ENCODE measurements at regions not wholly inside any gene's neighbourhood (a gene's known extent, or its start where the extent isn't known, plus 50 kb on each side); places are given as distances from the start of the nearest gene placed in this dataset.

DNA sequence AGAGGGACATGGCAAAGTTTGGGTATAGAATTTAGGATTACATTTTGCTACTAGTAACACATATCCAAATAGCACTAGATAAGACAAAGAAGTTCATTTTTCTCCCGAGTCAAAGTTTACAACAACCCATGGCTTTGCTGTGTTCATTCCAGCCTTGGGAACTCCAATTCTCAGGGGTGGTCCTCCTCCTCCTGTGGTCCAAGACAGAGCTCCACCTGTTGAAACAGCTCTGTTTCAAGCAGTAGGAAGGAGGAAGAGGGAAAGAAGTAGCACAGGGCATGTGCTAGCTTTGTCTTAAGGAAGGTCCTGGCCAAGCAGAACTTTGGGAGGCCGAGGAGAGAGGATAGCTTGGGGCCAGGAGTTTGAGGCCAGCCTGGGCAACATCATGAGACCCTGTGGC, 113.8 kb upstream of the SIX2 start:
- no peaks in the 10 kb centered on the region for H3K27me3 ChIP-seq (ENCODE audit: low read length)
- H3K4me3 ChIP-seq (ENCODE audit: low read length), result no peak overlapping the region
- intact Hi-C loops (cut with micrococcal nuclease), result no loop called here
- no peak for DNase-seq
- TF ChIP-seq EZH2 (IDR thresholded peaks at IDR 0.05; ENCODE audit: low read length, unreplicated experiment), result no peak
- no peak for TF ChIP-seq EZH2phosphoT487 (IDR thresholded peaks at IDR 0.05; ENCODE audit: borderline replicate concordance, low read length)
- TF ChIP-seq, protein P1, sequence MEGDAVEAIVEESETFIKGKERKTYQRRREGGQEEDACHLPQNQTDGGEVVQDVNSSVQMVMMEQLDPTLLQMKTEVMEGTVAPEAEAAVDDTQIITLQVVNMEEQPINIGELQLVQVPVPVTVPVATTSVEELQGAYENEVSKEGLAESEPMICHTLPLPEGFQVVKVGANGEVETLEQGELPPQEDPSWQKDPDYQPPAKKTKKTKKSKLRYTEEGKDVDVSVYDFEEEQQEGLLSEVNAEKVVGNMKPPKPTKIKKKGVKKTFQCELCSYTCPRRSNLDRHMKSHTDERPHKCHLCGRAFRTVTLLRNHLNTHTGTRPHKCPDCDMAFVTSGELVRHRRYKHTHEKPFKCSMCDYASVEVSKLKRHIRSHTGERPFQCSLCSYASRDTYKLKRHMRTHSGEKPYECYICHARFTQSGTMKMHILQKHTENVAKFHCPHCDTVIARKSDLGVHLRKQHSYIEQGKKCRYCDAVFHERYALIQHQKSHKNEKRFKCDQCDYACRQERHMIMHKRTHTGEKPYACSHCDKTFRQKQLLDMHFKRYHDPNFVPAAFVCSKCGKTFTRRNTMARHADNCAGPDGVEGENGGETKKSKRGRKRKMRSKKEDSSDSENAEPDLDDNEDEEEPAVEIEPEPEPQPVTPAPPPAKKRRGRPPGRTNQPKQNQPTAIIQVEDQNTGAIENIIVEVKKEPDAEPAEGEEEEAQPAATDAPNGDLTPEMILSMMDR (conservative IDR thresholded peaks at IDR 0.05; ENCODE audit: low read depth, low read length), result no peak
- no peaks in the 10 kb centered on the region for H3K79me2 ChIP-seq (ENCODE audit: low read length)
- H3F3A ChIP-seq (ENCODE audit: low read length, unreplicated experiment), result peaks cover 6% of the 10 kb centered on the region
- H3K27ac ChIP-seq (ENCODE audit: low read length), result peak overlapping the region; percentile 63
- no peaks in the 10 kb centered on the region for H4K20me1 ChIP-seq (ENCODE audit: low read length)
- H3K9me2 ChIP-seq (replicated peaks; ENCODE audit: low read length), result no peaks in the 10 kb centered on the region
- no peak for ATAC-seq
- CTCF ChIA-PET, result no interaction called here
- H3K4me2 ChIP-seq (ENCODE audit: low read length), result no peak overlapping the region
- H2AFZ ChIP-seq (ENCODE audit: low read length), result no peak overlapping the region
- H3K36me3 ChIP-seq (ENCODE audit: low read depth, low read length), result no peaks in the 10 kb centered on the region
- POLR2A ChIA-PET (ENCODE audit: unreplicated experiment), result no interaction called here
- H3K9ac ChIP-seq (ENCODE audit: low read length), result no peak overlapping the region
- H3K9me3 ChIP-seq (ENCODE audit: low read length), result no peaks in the 10 kb centered on the region
- BruUV-seq (replicated peaks), result no TSS peak
- H3K4me1 ChIP-seq (ENCODE audit: insufficient read depth, low read length), result peaks cover 52% of the 10 kb centered on the region

DNA sequence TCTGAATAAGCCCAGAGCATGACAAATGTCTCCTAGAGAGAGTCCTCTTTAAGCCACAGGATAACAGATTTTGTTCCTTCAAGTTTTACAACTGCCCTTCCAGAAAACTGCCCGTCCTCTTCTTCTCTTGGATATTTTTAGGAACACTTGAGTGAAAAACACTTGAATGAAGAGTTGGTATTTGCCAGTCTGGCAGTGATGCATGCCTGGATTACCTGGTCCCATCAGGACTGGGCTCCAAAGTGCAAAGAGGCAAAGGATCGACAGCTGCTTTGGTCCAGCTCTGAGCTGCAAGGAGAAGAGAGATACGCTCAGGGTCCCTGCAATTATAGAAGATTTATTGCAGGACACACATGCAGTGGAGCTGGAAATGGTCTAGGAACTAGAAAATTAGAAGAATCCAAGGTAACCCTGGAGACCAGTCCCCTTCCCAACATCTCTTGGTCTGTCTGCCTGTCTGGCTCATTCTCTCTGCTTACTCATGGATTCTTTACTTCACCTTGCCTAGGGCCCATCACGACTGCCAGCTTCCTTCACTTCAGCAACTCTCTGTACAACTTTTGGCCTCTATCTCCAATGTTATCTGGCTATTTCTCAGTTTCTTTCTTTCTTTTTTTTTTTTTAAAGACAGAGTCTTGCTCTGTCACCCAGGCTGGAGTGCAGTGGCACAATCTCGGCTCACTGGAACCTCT, 112.1 kb upstream of the SIX2 start:
- Histone ChIP-seq H4K20me1 (ENCODE audit: low read length) (no peaks in the 10 kb centered on the region), H3K79me2 (ENCODE audit: low read length) (no peaks in the 10 kb centered on the region), H3K27ac (ENCODE audit: low read length) (peak overlapping the region; percentile 84), H3K9me2 (replicated peaks; ENCODE audit: low read length) (no peaks in the 10 kb centered on the region), H3K27me3 (ENCODE audit: low read length) (no peaks in the 10 kb centered on the region), H3K4me1 (ENCODE audit: insufficient read depth, low read length) (peaks cover 49% of the 10 kb centered on the region), H3F3A (ENCODE audit: low read length, unreplicated experiment) (peaks cover 6% of the 10 kb centered on the region), H3K4me2 (ENCODE audit: low read length) (peak overlapping the region; percentile 42; the same call in 1 of the 2 replicates), H3K9me3 (ENCODE audit: low read length) (no peaks in the 10 kb centered on the region), H3K9ac (ENCODE audit: low read length) (no peak overlapping the region; the same call in 1 of the 2 replicates), H2AFZ (ENCODE audit: low read length) (no peak overlapping the region), H3K36me3 (ENCODE audit: low read depth, low read length) (no peaks in the 10 kb centered on the region), H3K4me3 (ENCODE audit: low read length) (no peak overlapping the region)
- no peak for ATAC-seq
- ChIA-PET CTCF (interaction anchor here (0.7 to 1.0 kb wide), 3 partner anchors 97 to 318 kb away, joined by 3 read pairs; no protein-coding TSS in a partner anchor), POLR2A (ENCODE audit: unreplicated experiment) (interaction anchor here (0.6 kb wide), 1 partner anchor 233 kb away, joined by 3 read pairs; no protein-coding TSS in a partner anchor)
- BruUV-seq (replicated peaks), result no TSS peak
- TF ChIP-seq EZH2phosphoT487 (IDR thresholded peaks at IDR 0.05; ENCODE audit: borderline replicate concordance, low read length), result no peak
- TF ChIP-seq, protein P1 (conservative IDR thresholded peaks at IDR 0.05; ENCODE audit: low read depth, low read length), result no peak
- no peak for TF ChIP-seq EZH2 (IDR thresholded peaks at IDR 0.05; ENCODE audit: low read length, unreplicated experiment)
- peak; percentile 27 for DNase-seq
- intact Hi-C loops (cut with micrococcal nuclease), result no loop called here

DNA sequence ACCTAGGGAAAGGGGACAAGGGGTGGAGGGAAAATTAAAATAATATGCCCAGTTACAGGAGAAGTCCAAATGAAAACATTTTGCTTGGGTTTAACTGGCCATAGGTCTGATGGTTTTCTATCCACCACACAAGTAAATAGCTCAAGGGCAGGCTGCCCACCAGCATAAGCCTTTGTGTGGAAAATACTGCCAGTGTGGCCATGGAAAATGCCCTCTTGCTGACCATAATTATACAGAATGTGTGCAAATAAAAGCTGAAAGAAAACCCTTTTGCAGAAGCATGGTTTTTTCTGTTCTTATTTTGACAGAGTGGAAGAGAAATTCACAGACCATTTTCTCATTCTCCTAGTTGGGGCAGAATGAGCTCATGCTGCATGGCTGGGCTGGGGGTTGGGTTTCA, 111.3 kb upstream of the SIX2 start:
- Histone ChIP-seq H3K9me3 (ENCODE audit: low read length) (no peaks in the 10 kb centered on the region), H3K27ac (ENCODE audit: low read length) (peak overlapping the region; percentile 84), H3K79me2 (ENCODE audit: low read length) (no peaks in the 10 kb centered on the region), H2AFZ (ENCODE audit: low read length) (no peak overlapping the region), H3K36me3 (ENCODE audit: low read depth, low read length) (no peaks in the 10 kb centered on the region), H3K4me1 (ENCODE audit: insufficient read depth, low read length) (peaks cover 49% of the 10 kb centered on the region), H3F3A (ENCODE audit: low read length, unreplicated experiment) (peaks cover 6% of the 10 kb centered on the region), H3K9me2 (replicated peaks; ENCODE audit: low read length) (no peaks in the 10 kb centered on the region), H3K27me3 (ENCODE audit: low read length) (no peaks in the 10 kb centered on the region), H3K9ac (ENCODE audit: low read length) (peak overlapping the region; percentile 43; the same call in 1 of the 2 replicates), H4K20me1 (ENCODE audit: low read length) (no peaks in the 10 kb centered on the region), H3K4me2 (ENCODE audit: low read length) (peak overlapping the region; percentile 42), H3K4me3 (ENCODE audit: low read length) (no peak overlapping the region)
- DNase-seq, result peak; percentile 66
- POLR2A ChIA-PET (ENCODE audit: unreplicated experiment), result interaction anchor here (0.6 kb wide), 1 partner anchor 233 kb away, joined by 3 read pairs; no protein-coding TSS in a partner anchor
- BruUV-seq (replicated peaks), result no TSS peak
- CTCF ChIA-PET, result interaction anchor here (0.8 to 1.0 kb wide), 2 partner anchors 96 to 319 kb away, joined by 3 read pairs; no protein-coding TSS in a partner anchor
- ATAC-seq, result peak; percentile 32
- TF ChIP-seq, protein P1 (conservative IDR thresholded peaks at IDR 0.05; ENCODE audit: low read depth, low read length), result no peak
- TF ChIP-seq EZH2phosphoT487 (IDR thresholded peaks at IDR 0.05; ENCODE audit: borderline replicate concordance, low read length) (no peak), EZH2 (IDR thresholded peaks at IDR 0.05; ENCODE audit: low read length, unreplicated experiment) (no peak)
- intact Hi-C loops (cut with micrococcal nuclease), result loop anchor here (1.0 kb wide), 3 partner anchors 16 to 292 kb away; no protein-coding TSS in a partner anchor
